ENCODE measurements at regions not wholly inside any gene's neighbourhood (a gene's known extent, or its start where the extent isn't known, plus 50 kb on each side); places are given as distances from the start of the nearest gene placed in this dataset.

- intact Hi-C loops (cut with micrococcal nuclease): no loop called here
- Mint-ChIP-seq H3K27ac (no peak overlapping the region), H3K36me3 (ENCODE audit: low read depth) (no peaks in the 10 kb centered on the region), H3K27me3 (peaks cover 11% of the 10 kb centered on the region), H3K4me1 (ENCODE audit: low read depth) (no peaks in the 10 kb centered on the region), H3K4me3 (no peak overlapping the region), H3K9me3 (peaks cover 12% of the 10 kb centered on the region)
- ChIA-PET CTCF (interaction anchor here (0.7 to 1.1 kb wide), 3 partner anchors 10 to 44 kb away, joined by 3 read pairs; no protein-coding TSS in a partner anchor), POLR2A (no interaction called here)
- no peak for TF ChIP-seq CTCF (IDR thresholded peaks at IDR 0.05)
- DNase-seq (no peak), ATAC-seq (no peak)
These were observed 155.2 kb upstream of the IPO5 start for GRCh38 chr13:97798171-97798821.

GRCh38 chr13:97798836-97799235 lies 154.6 kb upstream of the IPO5 start:
- no peaks in the 10 kb centered on the region for H3K4me1 Mint-ChIP-seq (ENCODE audit: low read depth)
- CTCF ChIA-PET: interaction anchor here (0.7 to 1.4 kb wide), 4 partner anchors 9 to 365 kb away, joined by 3 to 4 read pairs (median 3); partner anchors contain the start of gene RAP2A
- POLR2A ChIA-PET: interaction anchor here (0.7 kb wide), 1 partner anchor 1151 kb away, joined by 3 read pairs; no protein-coding TSS in a partner anchor
- intact Hi-C loops (cut with micrococcal nuclease): no loop called here
- H3K27me3 Mint-ChIP-seq: peaks cover 11% of the 10 kb centered on the region
- DNase-seq (no peak), ATAC-seq (no peak)
- no peak overlapping the region for H3K4me3 Mint-ChIP-seq
- H3K27ac Mint-ChIP-seq: no peak overlapping the region
- no peak for TF ChIP-seq CTCF (IDR thresholded peaks at IDR 0.05)
- no peaks in the 10 kb centered on the region for H3K36me3 Mint-ChIP-seq (ENCODE audit: low read depth)
- H3K9me3 Mint-ChIP-seq: peaks cover 10% of the 10 kb centered on the region

- DNase-seq: no peak
- no peak for ATAC-seq
- H3K27ac Mint-ChIP-seq: no peak overlapping the region
- TF ChIP-seq CTCF (IDR thresholded peaks at IDR 0.05): no peak
- ChIA-PET CTCF (no interaction called here), POLR2A (no interaction called here)
- H3K36me3 Mint-ChIP-seq (ENCODE audit: low read depth): no peaks in the 10 kb centered on the region
- peaks cover 18% of the 10 kb centered on the region for H3K27me3 Mint-ChIP-seq
- no peaks in the 10 kb centered on the region for H3K4me1 Mint-ChIP-seq (ENCODE audit: low read depth)
- peaks cover 1% of the 10 kb centered on the region for H3K9me3 Mint-ChIP-seq
- intact Hi-C loops (cut with micrococcal nuclease): no loop called here
- H3K4me3 Mint-ChIP-seq: no peak overlapping the region
These were observed 151.3 kb upstream of the IPO5 start for GRCh38 chr13:97802213-97802612.

DNA sequence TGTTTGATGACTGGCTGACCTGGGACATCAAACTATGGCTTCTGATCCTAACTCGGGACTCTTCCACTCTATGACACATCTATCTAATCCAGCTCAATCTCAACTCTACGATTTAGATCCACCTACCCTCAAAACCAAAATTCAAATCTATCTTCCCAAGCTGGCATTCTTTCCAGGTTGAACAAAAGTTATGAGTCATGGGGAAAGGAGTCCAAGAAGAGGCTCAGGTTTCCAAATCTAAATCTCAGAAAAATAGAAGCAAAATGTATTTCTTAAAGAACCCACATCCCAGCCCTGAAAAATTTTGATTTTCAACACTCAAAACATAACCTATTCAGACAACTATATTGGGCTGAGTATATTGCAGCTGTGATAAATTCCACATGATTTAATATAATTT lies 143.9 kb upstream of the IPO5 start:
- no peak for ATAC-seq
- ChIA-PET CTCF (no interaction called here), POLR2A (no interaction called here)
- intact Hi-C loops (cut with micrococcal nuclease): no loop called here
- Mint-ChIP-seq H3K4me3 (no peak overlapping the region), H3K27ac (no peak overlapping the region), H3K27me3 (peaks cover 12% of the 10 kb centered on the region), H3K9me3 (no peaks in the 10 kb centered on the region), H3K4me1 (ENCODE audit: low read depth) (no peaks in the 10 kb centered on the region), H3K36me3 (ENCODE audit: low read depth) (no peaks in the 10 kb centered on the region)
- TF ChIP-seq CTCF (IDR thresholded peaks at IDR 0.05): no peak
- DNase-seq: no peak

DNA sequence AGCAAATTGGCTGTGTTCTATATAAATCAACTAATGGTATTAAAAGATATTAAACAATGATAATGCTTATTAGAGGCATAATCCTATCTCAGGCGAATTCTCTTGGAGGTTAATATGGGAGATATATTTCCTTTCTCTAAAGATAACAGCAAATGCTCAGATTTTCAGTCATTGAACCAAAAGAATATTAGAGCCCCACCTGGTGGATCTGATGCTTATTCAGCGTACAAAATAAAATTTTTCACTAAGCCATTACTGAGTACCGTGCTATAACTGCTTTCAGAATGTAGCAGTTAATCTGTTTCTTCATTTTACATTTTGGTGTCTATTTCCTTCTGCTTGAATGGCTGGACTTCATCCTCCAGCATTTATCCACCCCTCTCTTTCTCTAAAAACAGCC lies 143.3 kb upstream of the IPO5 start:
- DNase-seq (no peak), ATAC-seq (no peak)
- ChIA-PET CTCF (interaction anchor here (1.0 kb wide), 1 partner anchor 10 kb away, joined by 3 read pairs; no protein-coding TSS in a partner anchor), POLR2A (no interaction called here)
- Mint-ChIP-seq H3K27ac (no peak overlapping the region), H3K36me3 (ENCODE audit: low read depth) (no peaks in the 10 kb centered on the region), H3K4me1 (ENCODE audit: low read depth) (no peaks in the 10 kb centered on the region), H3K9me3 (no peaks in the 10 kb centered on the region), H3K4me3 (no peak overlapping the region), H3K27me3 (peaks cover 9% of the 10 kb centered on the region)
- TF ChIP-seq CTCF (IDR thresholded peaks at IDR 0.05): no peak
- intact Hi-C loops (cut with micrococcal nuclease): no loop called here
